Brain microvascular endothelial cell (primary cell): ENCODE measurements at regions not wholly inside any gene's neighbourhood (a gene's known extent, or its start where the extent isn't known, plus 50 kb on each side); places are given as distances from the start of the nearest gene placed in this dataset.
A peak's percentile ranks its signal among the peaks of the same experiment; 100 is the strongest.
"Not testable (repeated sequence)": the region's sequence is repeated elsewhere in the genome, so short reads cannot be mapped to it uniquely, and the experiment has no call there.

Experiments
- DNase-seq: peaks from one replicate; pipeline ENCODE4 v3.0.0-alpha.2; 2020
- H3K27ac ChIP-seq: fragments of 250-450 bp; sonication (Bioruptor Pico); 2 replicates; pipeline ENCODE4 v1.5.1; 2020; ENCODE audit warnings: mild to moderate bottlenecking, moderate library complexity
- H3K27me3 ChIP-seq: fragments of 250-450 bp; sonication (Bioruptor Pico); replicated peaks from 2 replicates; pipeline ENCODE4 v1.5.1; 2020; ENCODE audit warnings: mild to moderate bottlenecking
- H3K36me3 ChIP-seq: fragments of 250-450 bp; sonication (Bioruptor Pico); replicated peaks from 2 replicates; pipeline ENCODE4 v1.5.1; 2020; ENCODE audit warnings: mild to moderate bottlenecking
- H3K4me3 ChIP-seq: 2 replicates; pipeline ENCODE4 v1.5.1; 2011; ENCODE audit warnings: low read depth, mild to moderate bottlenecking, control low read depth, low read length, moderate library complexity
- in situ Hi-C: cut with HindIII; loops from 2 replicates; pipeline ENCODE4 v1.10.0; 2017; ENCODE audit warnings: low sequenced_read_pairs, low pct_ligation_motif_present
- TF ChIP-seq, protein P1 (sequence below): IDR thresholded peaks from 2 replicates; pipeline ENCODE4 v1.5.1; 2011; ENCODE audit warnings: low read depth, mild to moderate bottlenecking, moderate library complexity, low read length, control low read depth, inconsistent platforms; ENCODE audit errors: missing control alignments

DNA sequence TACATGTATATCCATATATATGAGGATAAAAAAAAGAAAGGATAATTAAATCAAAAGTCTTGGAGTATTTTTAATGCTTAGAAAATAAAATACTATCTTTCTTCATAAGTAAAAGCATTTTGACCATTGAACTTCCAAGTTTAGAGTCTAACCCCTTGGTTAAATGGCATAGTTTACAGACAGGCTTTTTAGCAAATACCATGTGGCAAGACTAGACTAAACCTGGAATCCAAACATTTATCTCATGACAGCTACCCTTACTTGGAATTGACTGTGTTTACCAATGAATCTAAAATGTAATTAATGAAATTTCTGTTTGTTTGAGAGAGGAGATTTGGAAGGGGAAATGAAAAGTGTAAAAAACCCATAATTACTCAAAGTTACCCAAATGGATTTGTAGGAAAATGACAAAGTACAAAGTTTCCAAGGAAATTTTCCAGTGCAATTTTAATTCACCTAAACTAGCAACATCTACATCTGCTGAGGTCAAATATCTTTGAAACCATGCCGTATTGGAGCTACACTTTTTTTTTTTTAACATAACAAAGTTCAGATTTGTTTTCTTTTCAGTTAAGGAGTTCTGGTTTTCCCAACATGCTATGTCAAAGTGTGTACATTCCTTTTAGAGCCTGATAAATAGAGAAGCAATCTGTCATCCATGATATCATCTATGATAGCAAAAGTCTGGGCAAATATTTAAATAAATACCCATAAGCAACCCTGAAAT, 272.1 kb upstream of the DAB2 start:
- no peak overlapping the region for H3K27ac ChIP-seq
- in situ Hi-C loops: no loop called here

DNA sequence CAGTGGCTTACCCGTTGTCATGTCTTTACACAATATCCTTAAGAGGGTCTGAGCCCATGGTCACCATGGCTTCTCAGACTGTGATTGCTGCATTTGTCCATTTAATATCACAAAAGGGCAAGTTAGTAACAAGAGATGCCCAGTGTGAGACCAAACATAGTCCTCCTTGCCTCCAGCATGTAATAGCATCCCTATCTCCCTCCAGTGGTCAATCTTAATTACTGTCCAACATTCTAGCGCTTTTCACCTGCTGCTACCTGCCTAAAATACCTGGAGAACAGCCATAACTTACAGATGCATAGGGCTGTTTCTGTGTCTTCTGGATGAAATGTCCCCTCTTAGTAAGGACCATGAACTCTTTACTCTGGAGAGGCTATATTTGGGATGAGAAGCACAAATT, 267.2 kb upstream of the DAB2 start:
- in situ Hi-C loops: no loop called here
- H3K27ac ChIP-seq: no peak overlapping the region
- no peaks in the 10 kb centered on the region for H3K36me3 ChIP-seq
- TF ChIP-seq, protein P1, sequence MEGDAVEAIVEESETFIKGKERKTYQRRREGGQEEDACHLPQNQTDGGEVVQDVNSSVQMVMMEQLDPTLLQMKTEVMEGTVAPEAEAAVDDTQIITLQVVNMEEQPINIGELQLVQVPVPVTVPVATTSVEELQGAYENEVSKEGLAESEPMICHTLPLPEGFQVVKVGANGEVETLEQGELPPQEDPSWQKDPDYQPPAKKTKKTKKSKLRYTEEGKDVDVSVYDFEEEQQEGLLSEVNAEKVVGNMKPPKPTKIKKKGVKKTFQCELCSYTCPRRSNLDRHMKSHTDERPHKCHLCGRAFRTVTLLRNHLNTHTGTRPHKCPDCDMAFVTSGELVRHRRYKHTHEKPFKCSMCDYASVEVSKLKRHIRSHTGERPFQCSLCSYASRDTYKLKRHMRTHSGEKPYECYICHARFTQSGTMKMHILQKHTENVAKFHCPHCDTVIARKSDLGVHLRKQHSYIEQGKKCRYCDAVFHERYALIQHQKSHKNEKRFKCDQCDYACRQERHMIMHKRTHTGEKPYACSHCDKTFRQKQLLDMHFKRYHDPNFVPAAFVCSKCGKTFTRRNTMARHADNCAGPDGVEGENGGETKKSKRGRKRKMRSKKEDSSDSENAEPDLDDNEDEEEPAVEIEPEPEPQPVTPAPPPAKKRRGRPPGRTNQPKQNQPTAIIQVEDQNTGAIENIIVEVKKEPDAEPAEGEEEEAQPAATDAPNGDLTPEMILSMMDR: peak; percentile 47
- H3K27me3 ChIP-seq: no peaks in the 10 kb centered on the region
- no peak overlapping the region for H3K4me3 ChIP-seq
- no peak for DNase-seq

More for the DNA sequence above, 272.1 kb upstream of the DAB2 start:
- TF ChIP-seq, protein P1: no peak
- Histone ChIP-seq H3K36me3 (no peaks in the 10 kb centered on the region), H3K27me3 (no peaks in the 10 kb centered on the region), H3K4me3 (no peak overlapping the region)
- no peak for DNase-seq

DNA sequence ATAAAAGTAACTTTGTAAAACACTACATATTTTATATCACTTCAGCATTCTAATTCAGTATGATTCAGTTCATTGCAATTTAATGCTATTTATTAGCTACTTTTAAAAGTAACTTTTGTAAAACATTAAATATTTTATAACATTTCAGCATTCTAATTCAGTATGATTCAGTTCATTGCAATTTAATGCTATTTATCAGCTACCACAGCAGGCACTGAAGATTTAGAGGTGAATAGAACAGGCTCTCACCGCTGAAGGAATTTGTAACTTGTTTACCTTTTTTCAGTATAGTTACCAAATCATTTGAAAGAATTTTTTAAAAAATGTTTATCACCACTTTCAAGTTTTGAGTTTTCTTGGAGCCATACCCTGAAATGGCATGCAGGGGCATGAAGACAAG, 266.4 kb upstream of the DAB2 start:
- Histone ChIP-seq H3K27me3 (no peaks in the 10 kb centered on the region), H3K4me3 (no peak overlapping the region), H3K27ac (no peak overlapping the region), H3K36me3 (no peaks in the 10 kb centered on the region)
- in situ Hi-C loops: no loop called here
- TF ChIP-seq, protein P1: no peak
- no peak for DNase-seq

DNA sequence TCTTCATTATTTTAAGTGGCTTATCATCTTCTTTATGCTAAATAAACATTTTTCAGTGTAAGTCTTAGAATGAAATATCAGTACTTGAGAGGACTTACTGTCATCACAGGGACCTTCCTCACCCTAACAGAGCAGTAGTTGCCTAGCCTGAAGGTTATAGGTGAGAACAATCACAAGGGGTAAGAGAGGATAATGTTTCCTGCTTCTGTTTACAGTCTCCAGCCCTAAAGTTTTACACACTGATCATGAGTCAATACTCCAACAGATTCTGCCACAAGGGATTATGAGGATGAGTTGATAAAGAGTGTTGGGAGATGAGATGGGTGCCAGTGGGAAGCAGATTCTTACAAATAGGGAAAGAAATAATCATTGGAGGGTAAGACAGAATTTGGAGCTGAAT, 265.1 kb upstream of the DAB2 start:
- in situ Hi-C loops: no loop called here
- TF ChIP-seq, protein P1: no peak
- no peak overlapping the region for H3K27ac ChIP-seq
- no peak for DNase-seq
- no peaks in the 10 kb centered on the region for H3K36me3 ChIP-seq
- no peaks in the 10 kb centered on the region for H3K27me3 ChIP-seq
- no peak overlapping the region for H3K4me3 ChIP-seq

DNA sequence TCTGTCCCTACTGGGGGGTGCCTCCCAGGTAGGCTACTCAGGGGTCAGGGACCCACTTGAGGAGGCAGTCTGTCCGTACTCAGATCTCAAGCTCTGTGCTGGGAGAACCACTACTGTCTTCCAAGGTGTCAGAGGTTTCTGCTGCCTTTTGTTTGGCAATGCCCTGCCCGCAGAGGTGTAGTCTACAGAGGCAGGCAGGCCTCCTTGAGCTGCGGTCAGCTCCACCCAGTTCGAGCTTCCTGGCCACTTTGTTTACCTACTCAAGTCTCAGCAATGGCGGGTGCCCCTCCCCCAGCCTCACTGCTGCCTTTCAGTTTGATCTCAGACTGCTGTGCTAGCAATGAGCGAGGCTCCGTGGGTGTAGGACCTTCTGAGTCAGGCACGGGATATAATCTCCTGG, 263.1 kb upstream of the DAB2 start:
- DNase-seq, H3K27me3 ChIP-seq, H3K36me3 ChIP-seq, in situ Hi-C loops, H3K27ac ChIP-seq, H3K4me3 ChIP-seq: not testable (repeated sequence)

DNA sequence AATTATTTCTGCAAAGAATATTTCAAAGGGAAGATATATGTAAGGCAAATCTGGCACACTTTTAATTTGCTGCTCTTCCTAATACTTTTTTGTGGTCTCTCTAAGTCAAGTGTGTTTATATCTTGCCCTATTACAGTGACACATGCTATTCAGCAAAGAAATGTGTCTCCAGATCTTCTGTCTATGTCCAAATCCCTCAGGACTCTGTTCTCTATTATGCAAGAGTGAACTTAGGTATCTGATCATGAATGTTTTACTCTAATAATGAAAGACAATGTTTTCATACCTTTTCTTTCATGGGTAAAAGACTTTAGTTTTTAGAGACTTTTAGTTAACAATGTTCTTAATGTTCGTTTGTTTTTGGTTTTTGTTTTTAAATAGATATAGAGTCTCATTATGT, 255.4 kb upstream of the DAB2 start:
- DNase-seq: no peak
- no peak overlapping the region for H3K27ac ChIP-seq
- in situ Hi-C loops: no loop called here
- H3K36me3 ChIP-seq: no peaks in the 10 kb centered on the region
- no peaks in the 10 kb centered on the region for H3K27me3 ChIP-seq
- no peak overlapping the region for H3K4me3 ChIP-seq
- TF ChIP-seq, protein P1: no peak
